ENCODE measurements at regions not wholly inside any gene's neighbourhood (a gene's known extent, or its start where the extent isn't known, plus 50 kb on each side); places are given as distances from the start of the nearest gene placed in this dataset.

DNA sequence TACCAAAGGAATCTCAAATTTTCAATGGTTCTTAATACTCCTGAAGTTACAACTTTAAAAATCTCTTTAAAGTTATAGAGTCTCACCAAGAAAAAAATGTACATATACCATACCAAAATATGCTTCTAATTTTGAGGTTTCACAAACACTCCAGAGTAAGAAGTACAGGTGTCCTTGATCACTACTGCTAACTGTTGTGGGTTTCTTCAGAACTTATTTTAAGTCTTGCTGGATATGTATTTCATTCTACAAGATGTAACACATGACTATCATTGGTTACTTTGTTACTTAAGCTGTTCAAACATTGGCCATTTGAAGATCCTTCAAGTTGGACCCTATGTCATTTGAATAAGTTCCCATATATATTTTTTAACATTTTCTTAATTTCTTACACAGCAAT lies 808.0 kb downstream of the PCDH19 start:
- Histone ChIP-seq H3K9me3 (ENCODE audit: control insufficient read depth, low read depth, low read length) (no peaks in the 10 kb centered on the region), H3K4me2 (ENCODE audit: insufficient read depth, insufficient read length, low read length) (no peak overlapping the region), H3K4ac (ENCODE audit: low read depth, low read length) (no peak overlapping the region), H2BK20ac (ENCODE audit: low read depth, low read length, poor library complexity, severe bottlenecking) (no peak overlapping the region), H3K79me1 (ENCODE audit: insufficient read depth, low read depth, low read length, poor library complexity, severe bottlenecking) (no peaks in the 10 kb centered on the region), H3K4me1 (ENCODE audit: insufficient read depth, low read length) (no peaks in the 10 kb centered on the region), H4K91ac (ENCODE audit: insufficient read length, low read depth, low read length) (no peak overlapping the region), H3K27me3 (ENCODE audit: insufficient read depth, low read length) (no peaks in the 10 kb centered on the region), H3T11ph (ENCODE audit: low read length) (no peak overlapping the region), H3K18ac (ENCODE audit: insufficient read length, low read depth, low read length) (no peak overlapping the region), H3K56ac (ENCODE audit: insufficient read length, low read depth, low read length) (no peak overlapping the region), H2AK5ac (ENCODE audit: insufficient read length, low read length) (no peak overlapping the region), H3K23me2 (ENCODE audit: insufficient read length, low read depth, low read length, poor library complexity, severe bottlenecking) (no peaks in the 10 kb centered on the region), H3K79me2 (ENCODE audit: insufficient read depth, low read length) (no peaks in the 10 kb centered on the region), H3K23ac (ENCODE audit: insufficient read length, low read depth, low read length) (no peak overlapping the region), H2AFZ (ENCODE audit: low read length) (no peak overlapping the region), H4K20me1 (ENCODE audit: control insufficient read depth, insufficient read depth, insufficient read length) (no peaks in the 10 kb centered on the region), H4K5ac (ENCODE audit: insufficient read length, low read depth, low read length) (no peak overlapping the region), H3K9ac (ENCODE audit: extremely low read depth, insufficient read length, low read length) (no peak overlapping the region), H3K14ac (ENCODE audit: insufficient read depth, low read length) (no peak overlapping the region), H2BK5ac (ENCODE audit: insufficient read length, low read length) (no peak overlapping the region), H3K27ac (ENCODE audit: insufficient read length, low read depth, low read length) (no peak overlapping the region), H2BK120ac (ENCODE audit: low read depth, low read length, poor library complexity, severe bottlenecking) (no peak overlapping the region), H2BK12ac (ENCODE audit: insufficient read length, low read depth, low read length) (no peak overlapping the region), H4K8ac (replicated peaks; ENCODE audit: insufficient read length, low read depth, low read length) (no peak overlapping the region), H2BK15ac (ENCODE audit: low read depth, low read length) (no peak overlapping the region)
- TF ChIP-seq, protein P1, sequence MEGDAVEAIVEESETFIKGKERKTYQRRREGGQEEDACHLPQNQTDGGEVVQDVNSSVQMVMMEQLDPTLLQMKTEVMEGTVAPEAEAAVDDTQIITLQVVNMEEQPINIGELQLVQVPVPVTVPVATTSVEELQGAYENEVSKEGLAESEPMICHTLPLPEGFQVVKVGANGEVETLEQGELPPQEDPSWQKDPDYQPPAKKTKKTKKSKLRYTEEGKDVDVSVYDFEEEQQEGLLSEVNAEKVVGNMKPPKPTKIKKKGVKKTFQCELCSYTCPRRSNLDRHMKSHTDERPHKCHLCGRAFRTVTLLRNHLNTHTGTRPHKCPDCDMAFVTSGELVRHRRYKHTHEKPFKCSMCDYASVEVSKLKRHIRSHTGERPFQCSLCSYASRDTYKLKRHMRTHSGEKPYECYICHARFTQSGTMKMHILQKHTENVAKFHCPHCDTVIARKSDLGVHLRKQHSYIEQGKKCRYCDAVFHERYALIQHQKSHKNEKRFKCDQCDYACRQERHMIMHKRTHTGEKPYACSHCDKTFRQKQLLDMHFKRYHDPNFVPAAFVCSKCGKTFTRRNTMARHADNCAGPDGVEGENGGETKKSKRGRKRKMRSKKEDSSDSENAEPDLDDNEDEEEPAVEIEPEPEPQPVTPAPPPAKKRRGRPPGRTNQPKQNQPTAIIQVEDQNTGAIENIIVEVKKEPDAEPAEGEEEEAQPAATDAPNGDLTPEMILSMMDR (conservative IDR thresholded peaks at IDR 0.05): no peak
- no peak overlapping the region for H3K4me3 Mint-ChIP-seq
- H3K27ac Mint-ChIP-seq: peak overlapping the region in 1 of 3 experiments; percentile 49; a peak in 2 of 7 replicates
- H3K27me3 Mint-ChIP-seq (ENCODE audit: low read depth): no peaks in the 10 kb centered on the region
- H3K4me1 Mint-ChIP-seq: peaks cover 25 to 32% of the 10 kb centered on the region in 2 experiments
- H3K36me3 Mint-ChIP-seq (ENCODE audit: insufficient read depth in 1 of 3, low read depth in 3 of 3): peaks cover 0 to 10% (median 0%) of the 10 kb centered on the region in 3 experiments; a peak in 3 of 7 replicates
- peaks cover 3 to 5% of the 10 kb centered on the region in 2 experiments; a peak in 4 of 5 replicates for H3K9me3 Mint-ChIP-seq
- no peak for DNase-seq

All from H9 (cell line).